HG02970 (cell line): ENCODE measurements at regions not wholly inside any gene's neighbourhood (a gene's known extent, or its start where the extent isn't known, plus 50 kb on each side); places are given as distances from the start of the nearest gene placed in this dataset.

Experiments
- ATAC-seq: cut with Tn5 transposase; IDR thresholded peaks from one replicate; pipeline ENCODE4 v1.9.1; 2021; ENCODE audit warnings: mild to moderate bottlenecking, moderate library complexity, moderate number of reproducible peaks; ENCODE audit not compliant: unreplicated experiment, low FRiP score

- ATAC-seq: no peak
These were observed 267.7 kb downstream of the RASSF9 start for GRCh38 chr12:85568395-85569103.

DNA sequence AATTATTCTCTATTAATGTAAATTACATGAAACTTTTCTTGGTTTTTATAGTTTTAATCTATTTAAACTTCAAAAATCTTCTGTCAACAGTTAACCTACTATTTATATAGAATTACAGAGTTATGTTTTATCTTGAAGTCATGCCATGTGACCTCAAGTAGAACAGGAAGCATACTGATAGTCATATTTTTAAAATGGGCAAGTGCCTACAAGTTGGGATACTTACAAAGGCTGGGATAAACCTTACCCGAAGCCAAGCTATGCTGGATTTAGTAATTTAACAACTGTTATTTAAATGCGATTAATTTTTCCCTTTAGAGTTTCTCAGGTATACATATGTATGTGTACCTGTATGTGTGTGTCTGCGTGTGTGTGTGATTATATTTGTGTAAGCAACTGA, 266.9 kb downstream of the RASSF9 start:
- ATAC-seq: no peak

DNA sequence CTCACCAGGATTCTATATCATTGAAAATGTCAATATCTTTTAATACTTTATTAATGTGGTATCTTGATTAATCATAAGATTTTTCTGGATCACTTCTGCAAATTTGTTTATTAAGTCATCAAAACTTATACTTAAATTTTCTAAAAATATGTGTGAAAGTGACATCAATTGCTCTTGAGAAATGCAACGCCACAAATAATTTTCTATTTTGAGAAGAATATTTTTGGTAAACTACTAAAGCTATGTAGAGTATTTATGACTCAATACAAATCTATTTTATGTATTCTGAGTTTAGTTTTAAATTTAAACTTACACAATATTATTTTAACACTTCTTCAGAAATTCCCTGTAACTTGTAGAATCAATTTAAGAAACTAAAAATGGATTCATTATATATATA, 263.3 kb downstream of the RASSF9 start:
- ATAC-seq: no peak

DNA sequence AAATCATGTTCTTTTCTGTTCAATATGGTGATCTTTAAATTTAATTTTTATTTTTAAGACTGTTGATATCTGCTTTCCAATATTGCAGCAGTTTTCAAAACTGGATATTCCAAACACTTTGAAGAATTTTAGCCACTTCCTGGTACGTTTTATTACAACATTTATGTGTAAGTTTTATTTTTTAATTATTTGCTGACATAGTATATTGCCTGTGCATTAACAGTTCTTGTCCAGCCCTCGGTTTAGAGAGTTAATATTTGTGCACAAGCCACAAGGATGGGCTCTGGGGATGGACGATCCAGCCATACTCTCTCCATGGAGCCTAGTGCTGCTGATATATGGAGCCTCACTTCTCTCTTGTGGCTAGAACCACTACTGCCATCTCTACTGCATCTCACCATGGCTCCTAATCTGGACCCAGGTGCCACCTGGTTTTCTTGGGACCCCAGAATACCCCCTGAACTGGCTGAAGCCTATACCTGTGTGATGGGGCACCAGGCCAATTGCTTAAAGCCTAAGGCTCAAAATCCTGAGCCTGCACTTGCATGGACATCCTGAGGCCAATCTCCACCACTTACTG, 262.5 kb downstream of the RASSF9 start:
- ATAC-seq: no peak

DNA sequence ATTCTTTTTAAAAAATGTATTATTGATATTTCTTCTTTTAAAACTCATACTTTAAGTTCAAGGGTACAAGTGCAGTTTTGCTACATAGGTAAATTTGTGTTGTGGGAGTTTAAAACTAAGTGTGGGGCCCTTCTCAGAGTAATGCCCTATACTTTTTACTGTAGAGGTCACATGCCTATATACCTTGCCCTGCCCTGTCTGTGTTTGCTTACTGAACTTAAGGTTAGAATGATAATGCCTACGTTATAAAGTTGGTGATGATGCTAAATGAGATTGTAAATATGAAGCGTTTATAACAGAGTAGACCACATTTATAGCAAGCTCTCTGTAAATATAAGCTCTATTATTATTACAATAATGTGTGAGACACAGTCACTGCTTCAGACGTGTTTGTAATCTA, 261.9 kb downstream of the RASSF9 start:
- no peak for ATAC-seq

- ATAC-seq: peak; percentile 91
These were observed 260.8 kb downstream of the RASSF9 start for GRCh38 chr12:85575120-85576096.

DNA sequence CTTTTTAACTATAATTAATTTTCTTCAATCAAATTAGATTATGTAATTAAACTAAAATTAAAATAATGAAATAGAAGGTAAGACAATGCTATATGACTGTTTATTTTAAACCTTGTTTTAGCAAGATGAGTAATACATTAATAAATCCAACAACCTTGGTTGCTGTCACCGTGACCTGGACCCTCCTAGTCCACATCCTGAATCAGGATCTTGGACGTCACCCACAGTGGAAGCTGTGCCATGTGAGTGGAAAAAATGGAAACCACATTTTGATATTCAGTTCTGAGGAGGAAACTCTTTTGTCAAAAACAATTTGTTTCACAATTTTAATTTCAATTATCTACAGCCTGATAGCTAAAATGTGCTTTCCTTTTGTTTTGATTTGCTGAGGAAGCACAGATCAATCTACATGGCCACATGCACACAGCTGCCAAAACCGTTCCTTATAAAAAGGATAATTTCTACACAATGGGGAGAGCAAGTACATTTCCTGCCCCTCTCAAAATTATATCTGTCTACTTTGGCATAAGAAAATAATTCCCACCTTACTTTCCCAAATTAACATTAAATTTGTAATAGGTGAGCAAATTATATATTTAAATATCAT, 255.5 kb downstream of the RASSF9 start:
- no peak for ATAC-seq

DNA sequence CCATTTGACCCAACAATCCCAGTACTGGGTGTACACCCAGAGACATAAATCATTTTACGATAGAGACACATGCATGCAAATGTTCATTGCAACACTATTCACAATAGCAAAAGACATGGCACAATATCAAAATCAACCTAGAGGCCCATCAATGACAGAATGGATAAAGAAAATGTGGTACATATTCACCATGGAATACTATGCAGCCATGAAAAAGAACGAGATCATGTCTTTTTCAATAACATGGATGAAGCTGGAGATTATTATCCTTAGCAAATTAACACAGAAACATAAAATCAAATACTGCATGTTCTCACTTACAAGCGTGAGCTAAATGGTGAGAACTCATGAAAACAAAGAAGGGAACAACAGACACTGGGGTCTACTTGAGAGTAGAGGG, 249.1 kb downstream of the RASSF9 start:
- no peak for ATAC-seq

DNA sequence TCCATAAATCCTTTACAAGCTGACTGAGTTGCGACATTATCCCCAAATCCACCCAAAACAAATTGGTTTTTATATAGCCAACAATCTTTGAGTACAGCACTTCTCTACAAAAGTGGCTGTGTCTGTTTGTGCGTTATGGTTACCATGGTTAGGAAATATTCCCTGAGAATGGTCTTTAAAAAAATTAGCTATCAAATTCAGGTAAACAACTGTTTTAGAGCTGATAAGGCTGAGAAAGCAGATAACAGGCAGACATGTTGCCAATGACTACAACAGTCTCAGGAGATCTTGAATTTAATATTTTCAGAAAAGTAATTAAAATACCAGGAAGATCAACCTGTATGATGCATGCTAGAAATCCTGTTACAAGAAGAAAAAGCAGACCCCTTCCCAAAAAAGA, 248.0 kb downstream of the RASSF9 start:
- ATAC-seq: no peak

GRCh38 chr12:85600841-85601240, 235.4 kb downstream of the RASSF9 start:
- no peak for ATAC-seq

DNA sequence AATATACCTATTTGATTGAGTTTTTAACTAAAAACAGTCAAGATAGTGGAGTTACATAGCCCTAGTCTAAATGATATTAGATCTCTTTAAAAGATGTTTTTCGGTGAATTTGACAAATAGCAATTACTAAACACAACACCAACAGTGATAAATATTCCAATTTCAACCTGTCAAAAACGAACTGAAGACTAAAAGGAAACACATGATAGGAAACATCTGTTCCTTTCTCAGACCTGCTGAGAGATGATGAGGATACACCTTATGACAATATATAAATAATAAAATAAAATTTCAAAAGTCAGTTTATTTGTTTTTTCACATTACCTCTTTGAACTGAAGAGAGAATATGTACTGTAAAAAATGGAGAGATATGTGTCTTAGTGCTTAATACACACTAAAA, 232.7 kb downstream of the RASSF9 start:
- ATAC-seq: no peak

DNA sequence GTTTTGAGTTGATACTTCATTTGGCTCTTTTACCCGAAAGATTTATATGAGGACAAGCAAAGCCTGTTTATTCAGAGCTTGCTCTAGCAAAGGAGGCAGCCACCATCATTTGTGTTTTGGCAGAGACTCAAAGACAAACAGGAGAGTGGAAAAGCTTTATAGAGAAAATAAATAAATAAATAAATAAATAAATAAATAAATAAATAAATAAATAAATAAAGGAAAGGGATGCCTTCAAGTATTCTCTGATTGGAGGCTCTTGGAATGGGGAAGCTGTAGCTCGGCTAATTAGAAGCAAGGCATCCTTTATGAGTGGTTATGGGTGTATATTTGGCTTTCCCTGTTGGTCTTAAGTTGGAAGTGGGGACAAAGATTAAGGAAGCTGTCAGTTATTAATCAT, 229.8 kb downstream of the RASSF9 start:
- no peak for ATAC-seq

GRCh38 chr12:85609778-85610177, 226.4 kb downstream of the RASSF9 start:
- no peak for ATAC-seq

- ATAC-seq: no peak
These were observed 226.0 kb downstream of the RASSF9 start for GRCh38 chr12:85610194-85610593.

DNA sequence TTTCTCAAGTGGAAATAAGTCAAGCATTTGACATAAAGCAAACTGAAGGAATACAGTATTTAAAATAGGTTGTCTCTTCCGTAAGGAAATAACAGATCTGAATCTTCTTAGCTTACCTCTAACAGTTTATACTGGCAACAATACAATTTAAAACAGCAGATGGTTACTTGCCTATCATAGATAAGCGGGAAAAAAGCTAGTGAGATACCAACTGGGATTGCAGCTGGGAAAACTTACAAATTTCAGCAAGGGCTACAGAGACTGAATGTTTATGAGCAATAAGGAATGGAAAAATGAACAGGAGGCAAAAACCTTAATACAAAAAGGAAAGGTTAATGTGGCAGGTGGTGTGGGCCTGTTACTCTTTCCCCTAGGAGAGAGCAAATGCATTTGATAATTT, 220.0 kb downstream of the RASSF9 start:
- no peak for ATAC-seq

DNA sequence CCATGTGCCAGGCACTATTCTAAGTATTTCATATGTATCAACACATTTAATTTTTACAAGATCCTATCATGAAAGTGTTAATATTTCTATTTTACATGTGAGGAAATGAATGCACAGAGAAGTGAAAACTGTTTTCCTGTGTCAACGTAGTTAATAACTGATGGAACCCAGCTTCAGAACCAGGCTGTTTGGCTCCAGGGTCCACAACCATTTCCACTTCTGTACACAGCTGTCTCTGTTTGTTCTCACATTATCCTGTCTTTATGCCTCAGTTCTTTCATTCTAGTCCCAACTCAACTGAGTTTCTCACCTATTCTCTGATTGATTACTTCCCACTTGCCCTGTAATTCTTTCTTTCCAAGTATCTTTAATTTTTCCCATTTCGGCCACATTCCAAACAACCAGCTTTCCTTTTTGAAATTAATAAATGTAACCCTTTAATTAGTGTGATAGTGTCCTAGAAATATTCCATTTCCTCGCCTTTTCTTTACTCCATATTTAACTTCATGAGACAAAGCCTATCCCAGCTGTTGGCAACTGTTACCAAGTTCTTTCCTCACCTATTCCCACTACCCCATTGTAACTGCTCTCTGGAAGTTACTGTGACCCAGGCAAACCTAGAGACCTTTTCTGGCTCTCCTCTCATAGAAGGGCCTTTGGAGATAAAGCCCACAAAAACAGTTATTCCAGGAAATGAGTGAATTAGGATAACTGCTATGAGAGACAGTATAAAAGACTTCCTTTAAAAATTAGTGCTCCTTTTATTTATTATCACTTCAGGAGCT, 218.7 kb downstream of the RASSF9 start:
- no peak for ATAC-seq

DNA sequence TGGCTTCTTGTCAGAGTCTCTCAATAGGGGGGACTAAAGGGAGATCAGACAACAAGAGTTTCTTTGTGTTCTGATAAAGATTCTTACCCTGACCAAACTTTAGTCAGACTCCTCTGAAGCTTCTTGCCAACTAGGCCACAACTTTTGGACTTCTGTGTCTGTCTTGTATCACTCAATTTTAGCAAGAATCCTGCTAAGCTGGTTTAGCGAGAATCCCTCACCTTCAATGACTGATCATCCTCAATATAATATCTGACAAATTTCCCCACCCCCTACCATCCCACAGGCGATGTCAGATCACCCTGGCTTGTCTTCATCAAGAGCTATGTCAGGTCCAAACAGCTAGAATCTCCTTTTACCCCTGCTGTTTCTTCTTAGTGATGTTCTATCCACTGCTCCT, 215.2 kb downstream of the RASSF9 start:
- no peak for ATAC-seq

GRCh38 chr12:85623763-85624162, 212.4 kb downstream of the RASSF9 start:
- no peak for ATAC-seq

GRCh38 chr12:85625467-85625866, 210.7 kb downstream of the RASSF9 start:
- ATAC-seq: no peak
